Osteoblast (primary cell): ENCODE measurements at regions not wholly inside any gene's neighbourhood (a gene's known extent, or its start where the extent isn't known, plus 50 kb on each side); places are given as distances from the start of the nearest gene placed in this dataset.

Source experiments
- DNase-seq: peaks from one replicate; pipeline ENCODE4 v3.0.0; 2011; ENCODE audit warnings: low spot score, mixed read lengths; ENCODE audit not compliant: insufficient read length; ENCODE audit errors: missing footprints
- H2AFZ ChIP-seq: 2 replicates; pipeline ENCODE4 v1.6.0; 2011; ENCODE audit warnings: mild to moderate bottlenecking, low read length
- H3K27ac ChIP-seq: 2 replicates; pipeline ENCODE4 v1.5.1; 2011; ENCODE audit warnings: mild to moderate bottlenecking, low read depth, low read length, moderate library complexity
- H3K27me3 ChIP-seq: 2 replicates; pipeline ENCODE4 v1.6.0; 2012; ENCODE audit warnings: mild to moderate bottlenecking, control low read depth, inconsistent platforms, low read length, moderate library complexity; ENCODE audit not compliant: insufficient read depth
- H3K36me3 ChIP-seq: 2 replicates; pipeline ENCODE4 v1.5.1; 2011; ENCODE audit warnings: mild to moderate bottlenecking, low read length, control low read depth, moderate library complexity; ENCODE audit not compliant: insufficient read depth
- H3K4me1 ChIP-seq: 2 replicates; pipeline ENCODE4 v1.5.1; 2011; ENCODE audit warnings: mild to moderate bottlenecking, low read length, control low read depth, moderate library complexity; ENCODE audit not compliant: insufficient read depth
- H3K4me2 ChIP-seq: 2 replicates; pipeline ENCODE4 v1.6.0; 2011; ENCODE audit warnings: mild to moderate bottlenecking, low read length; ENCODE audit not compliant: insufficient read depth
- H3K4me3 ChIP-seq: fragments of 200-600 bp; sonication (generic); 3 replicates; pipeline ENCODE4 v1.5.1; 2012; ENCODE audit warnings: mild to moderate bottlenecking, low read length, inconsistent platforms; ENCODE audit not compliant: insufficient read depth
- H3K79me2 ChIP-seq: 2 replicates; pipeline ENCODE4 v1.6.0; 2012; ENCODE audit warnings: mild to moderate bottlenecking, low read length, control low read depth, inconsistent platforms; ENCODE audit not compliant: insufficient read depth
- H3K9me3 ChIP-seq: 2 replicates; pipeline ENCODE4 v1.5.1; 2011; ENCODE audit warnings: low read depth, low read length, control low read depth
- H4K20me1 ChIP-seq: 2 replicates; pipeline ENCODE4 v1.6.0; 2012; ENCODE audit warnings: mild to moderate bottlenecking, low read length, control low read depth; ENCODE audit not compliant: insufficient read depth
- CTCF ChIP-seq: IDR thresholded peaks from 2 replicates; pipeline ENCODE4 v1.5.1; 2011; ENCODE audit warnings: mild to moderate bottlenecking, low read depth, low read length, moderate library complexity; ENCODE audit errors: extremely low read depth

GRCh38 chr4:43136752-43137151 is 244.2 kb downstream of the GRXCR1 start:
- H3K4me3 ChIP-seq: no peak overlapping the region
- H4K20me1 ChIP-seq: no peaks in the 10 kb centered on the region
- H3K36me3 ChIP-seq: no peaks in the 10 kb centered on the region
- H3K27me3 ChIP-seq: no peaks in the 10 kb centered on the region
- H2AFZ ChIP-seq: no peak overlapping the region
- no peaks in the 10 kb centered on the region for H3K9me3 ChIP-seq
- no peak for TF ChIP-seq CTCF
- H3K4me2 ChIP-seq: no peak overlapping the region
- no peak for DNase-seq
- no peak overlapping the region for H3K27ac ChIP-seq
- H3K79me2 ChIP-seq: no peaks in the 10 kb centered on the region
- no peaks in the 10 kb centered on the region for H3K4me1 ChIP-seq

GRCh38 chr4:43146198-43146597 is 253.7 kb downstream of the GRXCR1 start:
- Histone ChIP-seq H3K36me3 (no peaks in the 10 kb centered on the region), H3K27ac (no peak overlapping the region), H3K9me3 (no peaks in the 10 kb centered on the region), H3K4me2 (no peak overlapping the region), H3K79me2 (no peaks in the 10 kb centered on the region), H3K4me3 (no peak overlapping the region), H4K20me1 (no peaks in the 10 kb centered on the region), H2AFZ (no peak overlapping the region), H3K27me3 (no peaks in the 10 kb centered on the region), H3K4me1 (no peaks in the 10 kb centered on the region)
- no peak for TF ChIP-seq CTCF
- DNase-seq: no peak

GRCh38 chr4:43148481-43148880 is 256.0 kb downstream of the GRXCR1 start:
- Histone ChIP-seq H3K4me2 (no peak overlapping the region), H3K9me3 (no peaks in the 10 kb centered on the region), H3K4me1 (no peaks in the 10 kb centered on the region), H3K27ac (no peak overlapping the region), H3K79me2 (no peaks in the 10 kb centered on the region), H2AFZ (no peak overlapping the region), H3K27me3 (no peaks in the 10 kb centered on the region), H3K4me3 (no peak overlapping the region), H3K36me3 (no peaks in the 10 kb centered on the region), H4K20me1 (no peaks in the 10 kb centered on the region)
- TF ChIP-seq CTCF: no peak
- no peak for DNase-seq

- Histone ChIP-seq H4K20me1 (no peaks in the 10 kb centered on the region), H3K9me3 (no peaks in the 10 kb centered on the region), H3K27me3 (no peaks in the 10 kb centered on the region), H3K27ac (no peak overlapping the region), H3K4me2 (no peak overlapping the region), H3K79me2 (no peaks in the 10 kb centered on the region), H2AFZ (no peak overlapping the region), H3K4me3 (no peak overlapping the region), H3K36me3 (no peaks in the 10 kb centered on the region), H3K4me1 (no peaks in the 10 kb centered on the region)
- no peak for DNase-seq
- TF ChIP-seq CTCF: no peak
These were observed 270.7 kb downstream of the GRXCR1 start for GRCh38 chr4:43163101-43163792.
